GM12873 (cell line): ENCODE measurements at regions not wholly inside any gene's neighbourhood (a gene's known extent, or its start where the extent isn't known, plus 50 kb on each side); places are given as distances from the start of the nearest gene placed in this dataset.

Source experiments
- TF ChIP-seq, protein P1 (sequence below): IDR thresholded peaks from 2 replicates; pipeline ENCODE4 v1.5.1; 2012; ENCODE audit warnings: low read depth, mild to moderate bottlenecking, moderate library complexity, low read length, control low read depth; ENCODE audit not compliant: insufficient read depth; ENCODE audit errors: missing control alignments

DNA sequence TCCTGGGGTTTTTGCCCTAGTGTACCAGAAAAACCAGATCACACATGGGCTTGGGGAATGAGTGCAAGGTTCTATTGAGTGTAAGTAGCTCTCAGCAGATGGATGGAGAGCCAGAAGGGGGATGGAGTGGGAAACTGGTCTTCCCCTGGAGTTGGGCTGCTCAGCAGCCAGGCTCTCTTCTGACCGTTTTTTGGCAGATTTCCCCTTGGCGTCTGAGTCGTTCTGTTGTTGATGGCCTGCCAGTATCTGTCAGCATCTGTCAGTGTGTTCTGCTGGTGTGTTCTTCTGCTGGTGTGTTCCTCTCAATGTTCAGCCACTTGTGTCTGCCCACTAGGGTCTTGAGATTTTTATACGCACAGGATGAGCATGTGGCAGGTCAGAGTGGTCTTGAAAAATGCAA lies 633.9 kb upstream of the CPEB2 start:
- TF ChIP-seq, protein P1, sequence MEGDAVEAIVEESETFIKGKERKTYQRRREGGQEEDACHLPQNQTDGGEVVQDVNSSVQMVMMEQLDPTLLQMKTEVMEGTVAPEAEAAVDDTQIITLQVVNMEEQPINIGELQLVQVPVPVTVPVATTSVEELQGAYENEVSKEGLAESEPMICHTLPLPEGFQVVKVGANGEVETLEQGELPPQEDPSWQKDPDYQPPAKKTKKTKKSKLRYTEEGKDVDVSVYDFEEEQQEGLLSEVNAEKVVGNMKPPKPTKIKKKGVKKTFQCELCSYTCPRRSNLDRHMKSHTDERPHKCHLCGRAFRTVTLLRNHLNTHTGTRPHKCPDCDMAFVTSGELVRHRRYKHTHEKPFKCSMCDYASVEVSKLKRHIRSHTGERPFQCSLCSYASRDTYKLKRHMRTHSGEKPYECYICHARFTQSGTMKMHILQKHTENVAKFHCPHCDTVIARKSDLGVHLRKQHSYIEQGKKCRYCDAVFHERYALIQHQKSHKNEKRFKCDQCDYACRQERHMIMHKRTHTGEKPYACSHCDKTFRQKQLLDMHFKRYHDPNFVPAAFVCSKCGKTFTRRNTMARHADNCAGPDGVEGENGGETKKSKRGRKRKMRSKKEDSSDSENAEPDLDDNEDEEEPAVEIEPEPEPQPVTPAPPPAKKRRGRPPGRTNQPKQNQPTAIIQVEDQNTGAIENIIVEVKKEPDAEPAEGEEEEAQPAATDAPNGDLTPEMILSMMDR: no peak

DNA sequence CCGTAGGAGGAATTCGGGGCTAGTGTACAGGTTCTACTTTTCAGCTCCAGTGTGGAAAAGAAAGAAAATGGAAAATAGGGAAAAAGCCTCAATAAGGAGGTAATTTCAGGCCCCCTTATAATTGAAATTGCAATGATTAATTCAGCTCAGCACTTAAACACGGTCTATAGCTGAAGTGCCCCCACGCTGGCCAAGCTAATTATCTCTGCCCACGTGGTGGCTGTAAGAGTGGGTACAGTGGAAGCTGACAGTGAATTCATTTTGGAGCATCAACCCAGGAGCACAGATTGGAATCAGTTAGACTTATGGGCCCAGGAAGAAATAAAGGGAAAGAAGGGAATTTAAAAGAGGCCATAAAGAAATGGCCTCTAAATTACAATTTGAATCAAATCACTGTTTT lies 631.1 kb upstream of the CPEB2 start:
- TF ChIP-seq, protein P1: no peak

DNA sequence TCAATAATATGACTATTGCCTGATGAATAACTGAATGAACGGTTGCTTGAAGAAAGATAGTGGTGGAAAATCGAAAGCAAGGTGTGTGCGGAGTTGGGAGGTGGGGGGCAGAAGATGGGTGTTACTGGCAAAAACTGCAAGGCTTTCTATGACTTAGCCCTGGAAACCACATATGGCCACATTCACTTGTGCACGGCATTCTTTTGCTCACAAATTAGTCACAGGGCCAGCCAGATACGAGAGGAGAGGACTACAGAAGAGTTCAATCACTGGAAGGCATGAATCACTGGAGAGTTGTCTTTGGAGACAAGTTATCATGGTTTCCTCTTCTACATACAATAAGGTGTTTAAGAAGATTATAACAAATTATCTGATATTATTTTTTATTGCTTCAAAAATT lies 626.5 kb upstream of the CPEB2 start:
- TF ChIP-seq, protein P1: no peak

DNA sequence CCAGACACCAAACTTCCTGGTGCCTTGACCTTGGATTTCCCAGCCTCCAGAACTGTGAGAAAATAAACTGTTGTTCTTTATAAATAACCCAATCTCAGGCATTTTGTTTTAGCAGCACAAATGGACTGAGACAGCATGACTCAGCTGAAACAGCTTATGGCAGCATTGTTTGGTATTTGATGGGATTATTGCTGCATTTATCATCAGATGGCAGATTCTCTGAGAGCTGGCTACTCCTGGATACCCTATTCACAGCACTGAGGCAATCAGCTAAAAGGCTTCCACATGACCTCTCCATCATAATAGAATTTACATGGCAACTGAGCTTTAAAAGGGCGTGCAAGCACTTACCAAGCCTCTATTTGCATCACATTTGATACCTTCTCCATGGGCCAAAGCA lies 623.1 kb upstream of the CPEB2 start:
- TF ChIP-seq, protein P1: no peak

DNA sequence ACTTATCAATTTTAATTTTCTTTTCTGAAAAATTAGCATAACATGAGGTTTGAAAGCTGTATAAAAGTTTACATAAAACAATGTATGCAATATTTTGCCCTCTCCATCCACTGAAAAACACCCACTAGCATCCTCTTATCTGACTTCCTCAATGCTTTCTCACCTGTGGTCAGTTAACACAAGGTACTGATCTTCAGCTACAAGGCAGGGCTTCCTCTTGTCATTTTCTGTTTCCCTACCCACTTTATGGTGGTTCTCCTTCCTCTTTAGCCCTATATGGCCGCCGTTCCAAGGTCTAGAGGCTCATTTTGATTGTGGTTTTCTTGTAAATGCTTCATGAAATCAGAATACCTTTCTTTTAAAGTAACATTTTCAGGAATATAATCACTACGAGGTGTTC lies 618.6 kb upstream of the CPEB2 start:
- TF ChIP-seq, protein P1: no peak

DNA sequence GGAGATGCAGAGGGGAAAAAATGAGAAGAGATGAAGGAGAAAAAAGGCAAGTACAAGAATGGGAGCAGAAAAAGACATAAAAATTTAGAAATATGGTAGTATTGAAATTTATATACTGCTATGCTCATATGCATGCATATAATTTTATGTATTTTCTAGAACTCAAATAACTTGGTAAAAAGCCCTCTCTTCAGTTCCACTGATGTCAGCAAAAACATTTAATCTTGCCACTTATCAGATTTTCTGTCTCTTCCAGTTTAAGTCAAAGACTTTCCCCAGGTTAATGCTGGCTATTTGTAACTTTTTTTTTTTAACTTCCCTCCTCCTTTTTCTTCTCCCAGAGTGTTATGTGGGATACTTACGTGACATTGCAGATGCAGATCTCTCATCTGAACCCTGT lies 617.5 kb upstream of the CPEB2 start:
- TF ChIP-seq, protein P1: no peak

DNA sequence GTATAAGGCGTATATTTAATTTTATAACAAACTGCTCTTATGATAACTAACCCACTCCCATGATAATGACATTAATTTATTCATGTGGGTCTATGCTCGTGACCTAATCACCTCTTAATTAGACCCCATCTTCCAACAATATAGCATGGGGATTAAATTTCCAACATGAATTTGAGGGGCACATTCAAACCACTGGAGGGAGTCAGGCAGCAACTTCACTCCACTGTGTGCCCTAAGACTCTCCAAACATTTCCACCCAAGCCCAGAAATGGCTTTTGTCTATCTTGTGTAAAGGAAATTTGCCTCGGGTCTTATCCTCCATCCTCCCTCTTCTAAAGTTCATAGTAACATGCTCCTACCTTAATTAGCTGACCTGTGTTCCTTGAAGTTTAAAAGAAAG lies 616.1 kb upstream of the CPEB2 start:
- TF ChIP-seq, protein P1: no peak
